SU-DHL-6 (cell line): ENCODE measurements at regions not wholly inside any gene's neighbourhood (a gene's known extent, or its start where the extent isn't known, plus 50 kb on each side); places are given as distances from the start of the nearest gene placed in this dataset.

ENCODE experiments used
- CTCF ChIP-seq: fragments of 200-600 bp; sonication (generic); IDR thresholded peaks from one replicate; pipeline ENCODE4 v1.5.1; 2017; ENCODE audit warnings: antibody characterized with exemption, mild to moderate bottlenecking, low read length, moderate library complexity; ENCODE audit not compliant: insufficient read depth, poor library complexity, severe bottlenecking
- EZH2phosphoT487 ChIP-seq: fragments of 200-600 bp; sonication (generic), shearing (Covaris generic); conservative IDR thresholded peaks from 2 replicates; pipeline ENCODE4 v1.6.1; 2018; ENCODE audit warnings: mild to moderate bottlenecking, antibody characterized with exemption, low read length, moderate library complexity, mixed read lengths

- TF ChIP-seq CTCF (no peak), EZH2phosphoT487 (no peak)
Measured at GRCh38 chr4:173626277-173626676, 96.2 kb upstream of the HAND2 start.
